ENCODE measurements at regions not wholly inside any gene's neighbourhood (a gene's known extent, or its start where the extent isn't known, plus 50 kb on each side); places are given as distances from the start of the nearest gene placed in this dataset.

GRCh38 chr5:2178528-2178927, 295.8 kb upstream of the IRX4 start:
- DNase-seq (ENCODE audit: low read depth), result no peak
- no peak overlapping the region for H3K4me3 ChIP-seq (ENCODE audit: low read length)
- TF ChIP-seq CTCF (conservative IDR thresholded peaks at IDR 0.05; ENCODE audit: low read length), result no peak

DNA sequence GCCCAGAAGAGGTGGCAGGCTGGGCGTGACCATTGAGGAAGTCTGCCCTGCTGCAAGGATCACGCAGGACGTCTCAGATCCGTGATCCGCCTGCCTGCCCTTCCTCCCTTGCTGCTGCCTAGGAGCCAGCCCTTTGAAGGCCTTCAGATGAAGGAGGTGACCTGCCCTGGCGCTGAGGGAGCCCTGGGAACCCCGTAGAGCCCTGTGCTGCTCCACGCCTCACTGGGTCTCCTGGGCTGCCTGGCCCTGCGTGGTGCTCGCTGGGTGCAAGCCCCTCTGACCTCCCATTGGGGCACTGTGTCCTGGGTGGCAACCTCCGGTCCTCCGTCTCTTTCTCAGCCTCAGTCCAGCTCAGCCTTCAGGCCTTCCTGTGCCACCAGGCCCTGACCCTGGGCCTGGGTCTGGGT, 295.3 kb upstream of the IRX4 start:
- no peak for DNase-seq (ENCODE audit: low read depth)
- no peak overlapping the region for H3K4me3 ChIP-seq (ENCODE audit: low read length)
- no peak for TF ChIP-seq CTCF (conservative IDR thresholded peaks at IDR 0.05; ENCODE audit: low read length)

DNA sequence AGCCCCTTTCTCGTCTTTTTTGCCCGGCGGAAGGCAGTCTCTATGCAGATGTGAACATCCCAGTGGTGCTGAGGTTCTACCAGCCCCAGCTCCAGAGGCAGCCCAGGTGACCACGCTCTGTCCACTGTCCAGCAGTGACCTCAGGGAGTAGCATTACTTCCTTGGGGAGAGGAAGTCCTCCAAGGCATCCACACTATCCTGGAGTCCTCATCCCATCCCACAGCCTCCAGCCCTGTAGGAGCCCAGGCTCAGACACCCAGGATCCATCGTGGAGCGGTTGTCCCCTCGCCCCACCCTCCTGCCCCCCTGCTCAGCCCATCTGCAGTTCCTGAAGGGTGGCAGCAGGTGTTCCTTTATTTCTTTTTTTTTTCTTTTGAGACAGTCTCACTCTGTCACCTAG, 294.5 kb upstream of the IRX4 start:
- no peak for DNase-seq (ENCODE audit: low read depth)
- TF ChIP-seq CTCF (conservative IDR thresholded peaks at IDR 0.05; ENCODE audit: low read length), result no peak
- H3K4me3 ChIP-seq (ENCODE audit: low read length), result no peak overlapping the region

DNA sequence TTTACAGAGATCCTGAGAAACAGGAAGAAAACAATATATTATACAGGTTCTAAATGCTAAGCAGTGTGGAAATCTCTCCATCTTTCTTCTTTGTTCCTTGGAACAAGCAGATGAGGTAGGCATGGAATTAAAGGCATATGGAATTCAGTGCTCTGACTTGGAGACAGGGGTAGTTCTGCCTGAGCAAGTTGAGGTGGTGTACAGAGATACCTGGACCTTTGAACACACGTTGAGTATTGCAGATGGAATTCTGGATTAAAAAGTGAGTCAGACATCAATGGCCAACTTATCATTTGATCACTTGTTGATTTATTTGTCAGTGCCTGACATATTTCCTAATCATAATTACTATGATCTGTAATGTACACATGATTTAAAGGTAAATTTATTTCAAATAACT, 293.9 kb upstream of the IRX4 start:
- no peak for TF ChIP-seq CTCF (conservative IDR thresholded peaks at IDR 0.05; ENCODE audit: low read length)
- DNase-seq (ENCODE audit: low read depth), result no peak
- no peak overlapping the region for H3K4me3 ChIP-seq (ENCODE audit: low read length)

- no peak for DNase-seq (ENCODE audit: low read depth)
- TF ChIP-seq CTCF (conservative IDR thresholded peaks at IDR 0.05; ENCODE audit: low read length), result no peak
Observed at GRCh38 chr5:2175842-2176404, 293.2 kb upstream of the IRX4 start.

GRCh38 chr5:2175041-2175440, 292.3 kb upstream of the IRX4 start:
- DNase-seq (ENCODE audit: low read depth), result no peak
- H3K4me3 ChIP-seq (ENCODE audit: low read length), result no peak overlapping the region
- no peak for TF ChIP-seq CTCF (conservative IDR thresholded peaks at IDR 0.05; ENCODE audit: low read length)

More at GRCh38 chr5:2175842-2176404, 293.2 kb upstream of the IRX4 start:
- no peak overlapping the region for H3K4me3 ChIP-seq (ENCODE audit: low read length)

GRCh38 chr5:2174538-2174937, 291.8 kb upstream of the IRX4 start:
- no peak for DNase-seq (ENCODE audit: low read depth)
- no peak for TF ChIP-seq CTCF (conservative IDR thresholded peaks at IDR 0.05; ENCODE audit: low read length)
- no peak overlapping the region for H3K4me3 ChIP-seq (ENCODE audit: low read length)

Measured in AG10803 (cell line).